ENCODE measurements at regions not wholly inside any gene's neighbourhood (a gene's known extent, or its start where the extent isn't known, plus 50 kb on each side); places are given as distances from the start of the nearest gene placed in this dataset.

- CTCF ChIA-PET: no interaction called here
- POLR2A ChIA-PET: no interaction called here
Measured at GRCh38 chr4:53680168-53680567, 88.9 kb upstream of the LNX1 start.

GRCh38 chr4:53676402-53676871 lies 85.2 kb upstream of the LNX1 start:
- ChIA-PET CTCF (no interaction called here), POLR2A (no interaction called here)

- CTCF ChIA-PET: no interaction called here
- POLR2A ChIA-PET: no interaction called here
Measured at GRCh38 chr4:53674903-53675302, 83.6 kb upstream of the LNX1 start.

GRCh38 chr4:53672873-53673272 lies 81.6 kb upstream of the LNX1 start:
- POLR2A ChIA-PET: no interaction called here
- CTCF ChIA-PET: no interaction called here

GRCh38 chr4:53671757-53672156 lies 80.5 kb upstream of the LNX1 start:
- ChIA-PET POLR2A (no interaction called here), CTCF (no interaction called here)

- POLR2A ChIA-PET: no interaction called here
- CTCF ChIA-PET: no interaction called here
Measured at GRCh38 chr4:53659737-53660136, 68.5 kb upstream of the LNX1 start.

- ChIA-PET CTCF (no interaction called here), POLR2A (no interaction called here)
Measured at GRCh38 chr4:53659112-53659511, 67.8 kb upstream of the LNX1 start.

GRCh38 chr4:53658029-53658428 lies 66.7 kb upstream of the LNX1 start:
- ChIA-PET CTCF (no interaction called here), POLR2A (no interaction called here)

- CTCF ChIA-PET: no interaction called here
- POLR2A ChIA-PET: no interaction called here
Measured at GRCh38 chr4:53656421-53656981, 65.2 kb upstream of the LNX1 start.

GRCh38 chr4:53654300-53654758 lies 63.0 kb upstream of the LNX1 start:
- CTCF ChIA-PET: no interaction called here
- POLR2A ChIA-PET: no interaction called here

- POLR2A ChIA-PET: no interaction called here
- CTCF ChIA-PET: no interaction called here
Measured at GRCh38 chr4:53653484-53654053, 62.3 kb upstream of the LNX1 start.

GRCh38 chr4:53651156-53651735 lies 60.0 kb upstream of the LNX1 start:
- CTCF ChIA-PET: no interaction called here
- POLR2A ChIA-PET: no interaction called here

GRCh38 chr4:53649357-53649756 lies 58.1 kb upstream of the LNX1 start:
- POLR2A ChIA-PET: no interaction called here
- CTCF ChIA-PET: no interaction called here

GRCh38 chr4:53647547-53647946 lies 56.3 kb upstream of the LNX1 start:
- ChIA-PET POLR2A (no interaction called here), CTCF (no interaction called here)

- ChIA-PET CTCF (no interaction called here), POLR2A (no interaction called here)
Measured at GRCh38 chr4:53646795-53647194, 55.5 kb upstream of the LNX1 start.

- ChIA-PET CTCF (no interaction called here), POLR2A (no interaction called here)
Measured at GRCh38 chr4:53645108-53645507, 53.8 kb upstream of the LNX1 start.

- CTCF ChIA-PET: no interaction called here
Measured at GRCh38 chr4:53644607-53645006, 53.3 kb upstream of the LNX1 start.

More at GRCh38 chr4:53644607-53645006, 53.3 kb upstream of the LNX1 start:
- POLR2A ChIA-PET: no interaction called here

Measured in activated CD8-positive, alpha-beta memory T cell treated with anti-CD3 and anti-CD28 coated beads for 36 hours (primary cell).